Esophagus (tissue), 2 donors: ENCODE measurements at regions not wholly inside any gene's neighbourhood (a gene's known extent, or its start where the extent isn't known, plus 50 kb on each side); places are given as distances from the start of the nearest gene placed in this dataset.

Experiments
- H3K27ac ChIP-seq, 2 donors: one replicate each; pipeline ENCODE4 v1.5.1; 2013; ENCODE audit warnings: low read depth in 2 of 2, mild to moderate bottlenecking in 2 of 2, inconsistent platforms in 1 of 2, low read length in 1 of 2, moderate library complexity in 1 of 2
- H3K27me3 ChIP-seq, 2 donors: one replicate each; pipeline ENCODE4 v1.6.1; 2013; ENCODE audit warnings: low read length in 2 of 2, control low read depth in 1 of 2, mild to moderate bottlenecking in 1 of 2; ENCODE audit not compliant: insufficient read depth in 2 of 2, control insufficient read depth in 1 of 2
- H3K36me3 ChIP-seq, 2 donors: one replicate each; pipeline ENCODE4 v1.6.1; 2013; ENCODE audit warnings: low read length in 1 of 2; ENCODE audit not compliant: control insufficient read depth in 2 of 2, insufficient read depth in 2 of 2
- H3K4me1 ChIP-seq, 2 donors: one replicate each; pipeline ENCODE4 v1.6.1; 2013; ENCODE audit warnings: low read length in 1 of 2; ENCODE audit not compliant: control insufficient read depth in 2 of 2, insufficient read depth in 2 of 2
- H3K4me3 ChIP-seq, 2 donors: one replicate each; pipeline ENCODE4 v1.5.1; 2013; ENCODE audit warnings: low read length in 2 of 2, mild to moderate bottlenecking in 2 of 2, low read depth in 1 of 2, moderate library complexity in 1 of 2
- H3K9me3 ChIP-seq, 2 donors: one replicate each; pipeline ENCODE4 v1.6.1; 2013; ENCODE audit warnings: mild to moderate bottlenecking in 2 of 2, low read depth in 1 of 2, low read length in 1 of 2, moderate library complexity in 1 of 2; ENCODE audit not compliant: control insufficient read depth in 2 of 2, insufficient read depth in 1 of 2
- WGBS, 2 donors: extraction: QIAGEN DNeasy Blood & Tissue Kit; methylation state at CpG; one replicate each; pipeline ENCODE4 v1.1.7; 2013; 5-methylcytosine and 5-hydroxymethylcytosine counted together
- donor health status: healthy with polysubstance abuse.
- donor health status: Bipolar disorder and iron deficiency.

DNA sequence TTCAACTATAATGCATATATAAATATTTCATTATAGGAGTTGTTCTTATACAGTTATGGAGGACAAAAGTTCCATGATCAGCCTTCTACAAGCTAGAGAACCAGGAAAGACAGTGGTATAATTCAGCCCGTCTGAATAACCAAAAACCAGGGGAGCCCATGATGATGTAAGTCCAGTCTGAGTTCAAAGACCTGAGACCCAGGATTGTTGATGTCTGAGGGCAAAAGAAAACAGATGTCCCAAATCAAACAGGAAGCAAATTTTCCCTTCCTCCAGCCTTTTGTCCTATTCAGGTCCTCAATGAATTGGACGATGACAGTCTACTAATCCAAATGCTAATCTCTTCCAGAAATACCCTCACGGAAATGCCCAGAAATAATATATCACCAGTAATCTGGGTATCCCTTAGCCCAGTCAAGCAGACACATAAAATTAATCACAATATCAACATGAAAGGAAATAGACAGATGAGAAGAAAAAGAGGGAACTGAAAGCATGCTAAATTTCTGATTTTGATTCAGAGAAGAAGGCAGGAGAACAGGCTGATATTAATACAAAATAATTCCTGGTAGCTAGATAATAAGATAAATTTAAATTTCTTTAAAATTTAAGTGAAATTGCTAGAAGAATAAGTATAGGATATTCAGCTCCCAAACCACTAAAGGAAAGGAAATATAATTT is 255.6 kb upstream of the CTAGE1 start:
- no peak overlapping the region for H3K27ac ChIP-seq
- no peaks in the 10 kb centered on the region for H3K4me1 ChIP-seq
- H3K9me3 ChIP-seq = no peaks in the 10 kb centered on the region
- H3K36me3 ChIP-seq = no peaks in the 10 kb centered on the region
- WGBS, 2 donors = 63 to 80% methylated on average over 3 of the region's 3 CpGs
- no peak overlapping the region for H3K4me3 ChIP-seq
- H3K27me3 ChIP-seq = peaks cover 0 to 3% of the 10 kb centered on the region in 2 donors

DNA sequence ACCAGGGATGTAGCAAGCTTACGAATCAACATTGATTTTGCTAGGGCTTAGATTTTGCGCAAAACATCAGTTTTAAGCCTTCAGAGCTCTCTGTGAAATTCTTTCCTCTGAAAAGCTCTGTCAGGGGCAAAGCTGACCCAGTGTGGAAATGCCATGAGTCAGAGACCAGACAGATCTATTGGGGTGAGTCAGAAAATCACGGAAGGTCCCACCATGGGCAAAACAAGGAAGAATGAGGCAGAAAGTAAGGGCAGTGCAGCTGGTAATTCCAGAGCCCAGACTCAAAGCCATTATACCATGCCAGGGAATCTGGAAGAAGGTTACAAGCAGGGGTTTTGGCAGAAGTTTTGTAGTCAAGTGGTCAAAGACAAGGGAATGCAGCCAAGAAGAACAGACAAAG is 256.6 kb upstream of the CTAGE1 start:
- Histone ChIP-seq H3K4me1 (no peaks in the 10 kb centered on the region), H3K4me3 (no peak overlapping the region), H3K27ac (no peak overlapping the region), H3K36me3 (no peaks in the 10 kb centered on the region), H3K27me3 (peaks cover 0 to 3% of the 10 kb centered on the region in 2 donors), H3K9me3 (no peaks in the 10 kb centered on the region)
- 75 to 83% methylated on average over 3 of the region's 3 CpGs for WGBS, 2 donors

DNA sequence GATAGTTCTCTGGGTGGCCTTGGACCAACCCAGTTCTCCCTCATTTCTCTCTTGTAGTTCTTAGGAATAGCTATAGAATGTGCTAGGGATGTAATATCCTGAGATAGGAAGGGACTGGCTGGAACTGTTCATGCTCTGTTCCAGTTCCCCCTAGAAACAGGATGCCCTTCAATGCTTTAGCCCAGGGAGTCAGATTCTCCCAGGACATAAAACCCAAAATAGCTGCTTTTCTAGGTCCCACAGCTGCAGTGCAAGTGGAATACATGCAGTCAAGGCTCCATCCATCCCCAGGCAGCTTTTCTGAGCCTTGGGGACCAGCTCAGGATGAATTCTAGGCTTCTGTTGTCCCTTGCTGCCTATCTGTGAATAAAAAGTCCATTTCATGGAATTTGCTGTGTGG is 257.3 kb upstream of the CTAGE1 start:
- Histone ChIP-seq H3K9me3 (no peaks in the 10 kb centered on the region), H3K4me3 (no peak overlapping the region), H3K27ac (no peak overlapping the region), H3K4me1 (no peaks in the 10 kb centered on the region), H3K27me3 (peaks cover 0 to 3% of the 10 kb centered on the region in 2 donors), H3K36me3 (no peaks in the 10 kb centered on the region)

DNA sequence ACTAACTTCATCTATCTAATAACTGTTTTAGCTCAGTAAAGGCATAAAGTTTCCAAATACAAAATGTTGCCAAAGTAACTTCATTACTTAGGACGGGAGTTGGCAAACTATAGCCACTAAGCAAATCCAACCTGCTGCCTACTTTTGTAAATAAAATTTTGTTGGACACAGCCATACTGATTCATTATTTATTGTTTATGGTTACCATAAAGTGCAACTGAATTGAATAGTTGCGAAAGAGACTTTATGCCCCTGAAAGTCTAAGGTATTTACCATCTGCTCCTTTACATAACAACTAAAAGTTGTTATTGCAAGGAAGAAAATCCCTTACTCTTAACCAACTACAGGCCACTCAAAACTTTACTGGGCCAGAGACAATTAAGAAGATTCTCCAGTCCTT is 256.7 kb upstream of the RBBP8 start:
- Histone ChIP-seq H3K4me1 (no peaks in the 10 kb centered on the region), H3K27me3 (peaks cover 0 to 3% of the 10 kb centered on the region in 2 donors), H3K4me3 (no peak overlapping the region), H3K27ac (no peak overlapping the region), H3K36me3 (no peaks in the 10 kb centered on the region), H3K9me3 (no peaks in the 10 kb centered on the region)
- 71 to 74% methylated on average over 2 of the region's 2 CpGs for WGBS, 2 donors

DNA sequence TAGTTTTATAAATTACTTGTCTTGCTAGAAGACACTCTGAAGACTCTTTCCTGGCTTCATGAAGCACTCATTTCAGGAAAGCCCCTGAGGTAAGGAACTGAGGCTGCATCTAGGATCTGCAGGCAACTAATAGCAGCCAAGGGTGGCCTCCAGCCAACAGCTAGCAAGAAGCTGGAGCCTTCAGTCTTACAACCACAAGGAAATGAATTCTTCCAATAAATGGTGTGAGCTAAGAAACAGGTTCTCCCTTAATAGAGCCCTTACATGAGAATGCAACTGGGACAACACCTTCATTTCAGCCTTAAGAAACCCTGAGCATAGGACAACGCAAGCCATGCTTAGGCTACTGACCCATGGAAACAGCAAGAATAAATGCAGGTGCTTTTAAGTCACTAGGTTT is 254.6 kb upstream of the RBBP8 start:
- 67 to 88% methylated on average over 1 of the region's 1 CpG for WGBS, 2 donors
- H3K27me3 ChIP-seq = peaks cover 0 to 3% of the 10 kb centered on the region in 2 donors
- H3K4me3 ChIP-seq = no peak overlapping the region
- no peaks in the 10 kb centered on the region for H3K9me3 ChIP-seq
- no peaks in the 10 kb centered on the region for H3K4me1 ChIP-seq
- H3K36me3 ChIP-seq = no peaks in the 10 kb centered on the region
- H3K27ac ChIP-seq = no peak overlapping the region

DNA sequence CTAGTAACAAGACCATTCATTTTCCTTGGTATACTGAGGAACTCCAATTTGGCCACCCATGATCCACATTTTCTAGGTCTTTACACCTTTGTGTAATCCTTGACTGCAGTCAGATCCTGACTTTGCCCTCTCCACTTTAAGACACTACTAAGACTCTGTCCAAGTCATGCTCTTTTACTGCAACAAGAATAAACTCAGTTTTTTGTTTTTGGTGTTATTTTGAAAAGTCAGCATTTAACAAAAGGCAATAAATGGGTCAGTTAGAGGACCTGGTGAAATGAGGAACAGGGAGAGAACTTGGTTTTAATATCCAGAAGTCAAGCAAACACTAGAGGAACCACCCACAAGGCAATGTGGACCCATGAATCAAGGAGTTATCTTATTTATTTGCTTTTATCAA is 252.2 kb upstream of the RBBP8 start:
- Histone ChIP-seq H3K9me3 (no peaks in the 10 kb centered on the region), H3K4me1 (no peaks in the 10 kb centered on the region), H3K27me3 (no peaks in the 10 kb centered on the region), H3K27ac (no peak overlapping the region), H3K36me3 (no peaks in the 10 kb centered on the region), H3K4me3 (no peak overlapping the region)

DNA sequence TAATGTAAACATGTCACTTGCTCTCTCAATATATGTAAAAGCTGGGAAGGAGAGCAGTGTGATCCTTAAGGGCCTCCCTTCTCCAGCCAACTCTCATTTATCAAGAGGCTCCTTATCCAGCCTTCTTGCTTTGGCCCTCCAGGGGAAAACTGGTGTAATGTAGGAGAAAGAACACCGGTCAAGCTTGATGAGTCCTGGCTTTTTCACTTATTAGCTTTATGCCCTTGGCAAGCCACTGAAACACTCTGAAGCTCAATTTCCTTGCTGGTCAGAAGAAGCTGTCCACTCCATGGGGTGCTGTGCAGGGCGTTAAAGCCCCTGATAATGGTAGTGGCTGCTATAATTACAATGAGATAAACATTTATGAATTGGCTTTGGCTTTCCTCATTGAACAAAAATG is 251.2 kb upstream of the RBBP8 start:
- Histone ChIP-seq H3K36me3 (no peaks in the 10 kb centered on the region), H3K27ac (no peak overlapping the region), H3K4me3 (no peak overlapping the region), H3K27me3 (no peaks in the 10 kb centered on the region), H3K4me1 (no peaks in the 10 kb centered on the region), H3K9me3 (no peaks in the 10 kb centered on the region)
- 36 to 39% methylated on average over 2 of the region's 2 CpGs for WGBS, 2 donors

DNA sequence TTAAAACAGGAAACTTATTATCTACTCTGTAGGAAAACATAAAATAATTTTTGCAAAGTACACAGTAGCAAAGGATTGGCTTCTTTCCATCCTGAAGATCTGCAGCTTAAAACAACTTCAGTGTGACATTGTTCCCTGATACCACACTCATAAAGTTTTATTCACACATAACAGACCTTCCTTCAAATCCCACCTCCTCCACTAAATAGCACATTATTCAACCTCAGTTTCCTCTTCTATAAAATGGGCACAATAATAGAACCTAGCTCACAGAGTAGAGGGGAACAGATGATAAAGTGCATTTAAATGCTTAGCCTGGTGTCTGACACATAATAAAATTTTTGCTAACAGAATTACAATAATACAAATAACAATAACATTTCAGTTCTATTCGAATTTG is 250.4 kb upstream of the RBBP8 start:
- WGBS, 2 donors = 37 to 48% methylated on average over 1 of the region's 1 CpG
- no peaks in the 10 kb centered on the region for H3K36me3 ChIP-seq
- no peaks in the 10 kb centered on the region for H3K27me3 ChIP-seq
- no peak overlapping the region for H3K27ac ChIP-seq
- H3K9me3 ChIP-seq = peaks cover 0 to under 1% of the 10 kb centered on the region in 2 donors
- no peak overlapping the region for H3K4me3 ChIP-seq
- H3K4me1 ChIP-seq = no peaks in the 10 kb centered on the region

DNA sequence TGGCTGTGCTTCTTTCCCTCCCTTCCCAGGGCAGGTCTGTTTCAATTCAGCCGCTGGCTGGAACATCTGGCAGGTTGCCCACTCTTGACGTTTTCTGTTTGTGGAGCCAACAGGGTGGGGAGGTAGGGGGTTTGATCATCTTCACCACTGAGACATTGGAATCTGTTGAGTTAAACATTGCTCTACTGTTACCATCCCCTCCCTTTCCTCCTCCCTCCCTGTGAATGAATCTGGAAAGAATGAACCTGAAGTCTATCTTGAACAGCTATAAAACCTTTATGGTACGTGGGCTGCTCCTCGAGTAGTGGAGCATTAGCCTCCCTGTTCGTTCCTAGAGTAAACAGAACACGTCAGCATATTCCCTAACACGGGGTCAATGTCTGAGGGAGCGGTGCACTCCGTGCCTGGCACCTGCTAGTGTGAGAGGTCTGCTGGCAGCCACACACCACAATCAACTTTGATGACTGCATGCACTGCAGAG is 249.9 kb upstream of the RBBP8 start:
- no peak overlapping the region for H3K4me3 ChIP-seq
- H3K9me3 ChIP-seq = peaks cover 3% of the 10 kb centered on the region in 2 donors
- H3K36me3 ChIP-seq = no peaks in the 10 kb centered on the region
- no peaks in the 10 kb centered on the region for H3K27me3 ChIP-seq
- WGBS, 2 donors = 13 to 20% methylated on average over 9 of the region's 9 CpGs
- no peaks in the 10 kb centered on the region for H3K4me1 ChIP-seq
- H3K27ac ChIP-seq = no peak overlapping the region

DNA sequence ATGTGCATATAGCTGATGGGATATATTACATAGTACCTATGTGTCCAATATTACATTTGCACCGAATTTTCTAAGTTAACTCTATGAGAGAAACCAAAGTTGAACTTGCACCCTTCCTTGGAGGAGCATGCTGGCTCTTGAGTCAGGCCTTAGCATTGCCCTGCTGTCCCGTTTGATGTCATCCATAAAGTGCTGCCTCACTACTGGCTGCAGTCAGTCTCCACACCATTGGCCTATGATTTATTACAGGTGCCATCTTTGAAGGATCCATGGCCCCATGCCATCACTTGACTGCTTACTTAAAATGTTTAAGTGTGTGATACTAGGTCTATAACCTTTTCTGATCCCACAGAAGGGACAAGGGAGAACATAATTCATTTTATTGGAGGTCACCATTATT is 249.3 kb upstream of the RBBP8 start:
- H3K4me1 ChIP-seq = no peaks in the 10 kb centered on the region
- no peak overlapping the region for H3K4me3 ChIP-seq
- H3K9me3 ChIP-seq = peaks cover 3% of the 10 kb centered on the region in 2 donors
- WGBS, 2 donors = 67 to 75% methylated on average over 2 of the region's 2 CpGs
- no peaks in the 10 kb centered on the region for H3K27me3 ChIP-seq
- no peaks in the 10 kb centered on the region for H3K36me3 ChIP-seq
- no peak overlapping the region for H3K27ac ChIP-seq
